H1 (cell line): ENCODE measurements at regions not wholly inside any gene's neighbourhood (a gene's known extent, or its start where the extent isn't known, plus 50 kb on each side); places are given as distances from the start of the nearest gene placed in this dataset.

Source experiments
- CTCF ChIA-PET: fragments of 300-600 bp; sonication (Branson Sonifier 250); formaldehyde crosslinking; loops from one replicate; lab custom pipeline; 2021; ENCODE audit not compliant: partially characterized antibody; lab: Charles Lee
- POLR2A ChIA-PET: fragments of 300-600 bp; sonication (Branson Sonifier 250); formaldehyde crosslinking; loops from one replicate; lab custom pipeline; 2021; ENCODE audit warnings: inconsistent platforms; ENCODE audit not compliant: partially characterized antibody; lab: Charles Lee
- DNase-seq, 2 experiments: peaks; one replicate each; pipeline versions ENCODE4 v3.0.0 to v3.0.0-alpha.2; 2010 to 2022; ENCODE audit warnings: low spot score in 2 of 2, low read depth in 1 of 2, mixed read lengths in 1 of 2
- FAIRE-seq: peaks from 2 replicates; lab custom pipeline; 2011; peaks lifted over from hg19 to GRCh38; lab: Jason Lieb, UNC
- H2AFZ ChIP-seq: 2 replicates; pipeline ENCODE4 v1.8.1; 2012; ENCODE audit warnings: low read length, inconsistent platforms
- H2AK5ac ChIP-seq: 2 replicates; pipeline ENCODE4 v1.6.1; 2013; ENCODE audit warnings: low read depth, low read length
- H2BK120ac ChIP-seq: replicated peaks from 2 replicates; pipeline ENCODE3; 2013; ENCODE audit warnings: low read depth, low read length, inconsistent platforms
- H2BK12ac ChIP-seq: 2 replicates; pipeline ENCODE4 v1.6.1; 2013; ENCODE audit warnings: low read depth, low read length
- H2BK15ac ChIP-seq: 2 replicates; pipeline ENCODE4 v1.6.1; 2013; ENCODE audit warnings: low read length
- H2BK20ac ChIP-seq: 2 replicates; pipeline ENCODE4 v1.6.1; 2013; ENCODE audit warnings: low read length
- H2BK5ac ChIP-seq: 2 replicates; pipeline ENCODE4 v1.6.1; 2013; ENCODE audit warnings: low read depth, low read length
- H3K14ac ChIP-seq: 2 replicates; pipeline ENCODE4 v1.6.1; 2013; ENCODE audit warnings: inconsistent platforms; ENCODE audit not compliant: insufficient read length
- H3K18ac ChIP-seq: 2 replicates; pipeline ENCODE4 v1.6.1; 2013; ENCODE audit warnings: low read length; ENCODE audit errors: extremely low read depth
- H3K23ac ChIP-seq: 2 replicates; pipeline ENCODE4 v1.6.1; 2013; ENCODE audit warnings: inconsistent platforms; ENCODE audit not compliant: insufficient read length
- H3K23me2 ChIP-seq: 2 replicates; pipeline ENCODE4 v1.6.1; 2013; ENCODE audit warnings: low read depth, low read length
- H3K27ac ChIP-seq: 2 replicates; pipeline ENCODE4 v1.6.1; 2011; ENCODE audit warnings: low read depth, low read length, inconsistent platforms
- H3K27me3 ChIP-seq, 4 experiments: replicated peaks in 1 of 4; 1 replicate in 1 of 4; 2 replicates in 3 of 4; pipeline versions ENCODE4 v1.6.1 to v1.8.1; 2011 to 2013; ENCODE audit warnings: low read length in 3 of 4, mild to moderate bottlenecking in 3 of 4, inconsistent platforms in 2 of 4, mixed read lengths in 2 of 4, moderate library complexity in 1 of 4; ENCODE audit not compliant: control insufficient read depth in 3 of 4, insufficient read depth in 3 of 4; ENCODE audit errors: extremely low read depth in 1 of 4
- H3K36me3 ChIP-seq, 4 experiments: 2 replicates each; pipeline versions ENCODE4 v1.6.1 to v1.8.1; 2011 to 2013; ENCODE audit warnings: mild to moderate bottlenecking in 4 of 4, low read length in 3 of 4, moderate library complexity in 2 of 4, control low read depth in 1 of 4, inconsistent platforms in 1 of 4; ENCODE audit not compliant: insufficient read depth in 4 of 4, control insufficient read depth in 2 of 4
- H3K4ac ChIP-seq: replicated peaks from 2 replicates; pipeline ENCODE3; 2013; ENCODE audit warnings: low read length, low read depth, mixed read lengths, inconsistent platforms; ENCODE audit not compliant: insufficient read length
- H3K4me1 ChIP-seq, 4 experiments: replicated peaks in 1 of 4; 1 replicate in 1 of 4; 2 replicates in 3 of 4; pipeline versions ENCODE4 v1.6.1 to v1.8.1; 2011 to 2013; ENCODE audit warnings: low read length in 3 of 4, inconsistent platforms in 2 of 4, mixed read lengths in 1 of 4; ENCODE audit not compliant: insufficient read depth in 4 of 4, control insufficient read depth in 3 of 4
- H3K4me2 ChIP-seq, 2 experiments: 2 replicates each; pipeline versions ENCODE4 v1.6.1 to v1.8.1; 2011 to 2013; ENCODE audit warnings: low read depth in 2 of 2, low read length in 2 of 2, control low read depth in 1 of 2, inconsistent platforms in 1 of 2, mild to moderate bottlenecking in 1 of 2; ENCODE audit not compliant: insufficient read depth in 1 of 2
- H3K4me3 ChIP-seq, 4 experiments: fragments of 200-600, 300-600 bp in 1 of 4; sonication (generic), shearing (Covaris generic), sonication (Bioruptor Twin) in 1 of 4; 2 replicates each; pipeline versions ENCODE4 v1.5.1 to v1.8.1; 2011 to 2016; ENCODE audit warnings: low read length in 4 of 4, low read depth in 3 of 4, control low read depth in 2 of 4, inconsistent platforms in 2 of 4, mild to moderate bottlenecking in 2 of 4, mixed read lengths in 1 of 4, moderate library complexity in 1 of 4; ENCODE audit not compliant: insufficient read depth in 2 of 4; ENCODE audit errors: extremely low read depth in 1 of 4
- H3K56ac ChIP-seq: replicated peaks from 2 replicates; pipeline ENCODE3; 2013; ENCODE audit warnings: low read depth, mild to moderate bottlenecking, mixed read lengths, low read length, inconsistent platforms; ENCODE audit not compliant: insufficient read length
- H3K79me1 ChIP-seq: 2 replicates; pipeline ENCODE4 v1.6.1; 2013; ENCODE audit warnings: low read depth, low read length, control low read depth
- H3K79me2 ChIP-seq, 2 experiments: 2 replicates each; pipeline versions ENCODE4 v1.6.1 to v1.8.1; 2012 to 2013; ENCODE audit warnings: low read length in 2 of 2, mild to moderate bottlenecking in 2 of 2, inconsistent platforms in 1 of 2; ENCODE audit not compliant: insufficient read depth in 2 of 2, control insufficient read depth in 1 of 2
- H3K9ac ChIP-seq, 4 experiments: replicated peaks in 1 of 4; 1 replicate in 1 of 4; 2 replicates in 3 of 4; pipeline versions ENCODE4 v1.6.1 to v1.8.1; 2011 to 2013; ENCODE audit warnings: low read depth in 3 of 4, low read length in 3 of 4, control low read depth in 2 of 4, mild to moderate bottlenecking in 2 of 4, moderate library complexity in 2 of 4, inconsistent platforms in 1 of 4; ENCODE audit errors: extremely low read depth in 1 of 4
- H3K9me3 ChIP-seq, 2 experiments: 2 replicates each; pipeline versions ENCODE4 v1.6.1 to v1.8.1; 2012 to 2013; ENCODE audit warnings: mild to moderate bottlenecking in 2 of 2, moderate library complexity in 2 of 2, control low read depth in 1 of 2, inconsistent platforms in 1 of 2, low read depth in 1 of 2, low read length in 1 of 2, mixed read lengths in 1 of 2; ENCODE audit not compliant: insufficient read depth in 2 of 2
- H4K20me1 ChIP-seq, 2 experiments: replicated peaks in 1 of 2; 2 replicates each; pipeline versions ENCODE3 to v1.8.1; 2011 to 2013; ENCODE audit warnings: inconsistent platforms in 2 of 2, low read length in 2 of 2, mild to moderate bottlenecking in 1 of 2; ENCODE audit not compliant: insufficient read depth in 2 of 2, control insufficient read depth in 1 of 2
- H4K5ac ChIP-seq: 2 replicates; pipeline ENCODE4 v1.6.1; 2013; ENCODE audit warnings: low read length, low read depth, mixed read lengths, inconsistent platforms; ENCODE audit not compliant: insufficient read length
- H4K8ac ChIP-seq: 2 replicates; pipeline ENCODE4 v1.8.0; 2013; ENCODE audit warnings: mild to moderate bottlenecking, moderate library complexity, low read length, inconsistent platforms; ENCODE audit not compliant: insufficient read depth; ENCODE audit errors: extremely low read depth
- H4K91ac ChIP-seq: replicated peaks from 2 replicates; pipeline ENCODE3; 2013; ENCODE audit warnings: low read length, mixed read lengths, inconsistent platforms; ENCODE audit not compliant: insufficient read length
- CEBPB ChIP-seq: IDR thresholded peaks from 2 replicates; pipeline ENCODE4 v1.6.1; 2012; ENCODE audit warnings: low read depth, low read length
- CTCF ChIP-seq, 3 experiments: IDR thresholded peaks; 1 replicate in 2 of 3; 2 replicates in 1 of 3; pipeline versions ENCODE4 v1.5.1 to v1.6.1; 2011; ENCODE audit warnings: low read length in 3 of 3, mild to moderate bottlenecking in 3 of 3, inconsistent platforms in 2 of 3, low read depth in 1 of 3, moderate library complexity in 1 of 3; ENCODE audit not compliant: insufficient read depth in 1 of 3; ENCODE audit errors: control extremely low read depth in 1 of 3
- EGR1 ChIP-seq: IDR thresholded peaks from 2 replicates; pipeline ENCODE4 v1.6.1; 2011; ENCODE audit warnings: low read depth, low read length, borderline replicate concordance
- MAFK ChIP-seq: IDR thresholded peaks from 2 replicates; pipeline ENCODE4 v1.6.1; 2012; ENCODE audit warnings: low read depth, mild to moderate bottlenecking, improper control_type of control experiment, low read length
- MAX ChIP-seq: IDR thresholded peaks from 2 replicates; pipeline ENCODE4 v1.6.1; 2012; ENCODE audit warnings: inconsistent platforms
- SIRT6 ChIP-seq: IDR thresholded peaks from one replicate; pipeline ENCODE4 v1.7.1; 2012; ENCODE audit warnings: low read length, inconsistent platforms
- TBP ChIP-seq: IDR thresholded peaks from 2 replicates; pipeline ENCODE4 v1.6.1; 2011; ENCODE audit warnings: low read depth, low read length, improper control_type of control experiment
- WGBS, 2 experiments: shearing (Covaris generic) in 1 of 2; methylation state at CpG; one replicate each; pipeline versions ENCODE4 v1.1.6 to v1.1.7; 2013 to 2015; ENCODE audit warnings: low lambda C conversion rate in 2 of 2, mixed read lengths in 2 of 2, inconsistent platforms in 1 of 2, low coverage in 1 of 2, missing lambda C conversion rate in 1 of 2; ENCODE audit not compliant: insufficient replicate concordance in 2 of 2, insufficient coverage in 1 of 2, insufficient read length in 1 of 2; ENCODE audit errors: extremely low coverage in 1 of 2, missing lambda C conversion rate in 1 of 2; 5-methylcytosine and 5-hydroxymethylcytosine counted together

- POLR2A ChIA-PET = no interaction called here
- FAIRE-seq = no peak
- H2BK12ac ChIP-seq = no peak overlapping the region
- CTCF ChIA-PET = interaction anchor here (0.6 to 2.3 kb wide), 3 partner anchors 28 to 224 kb away, joined by 3 to 7 read pairs (median 3); no protein-coding TSS in a partner anchor
- H3K23ac ChIP-seq = no peak overlapping the region
- H3K18ac ChIP-seq = no peak overlapping the region
- H2BK120ac ChIP-seq = no peak overlapping the region
- H2AFZ ChIP-seq = no peak overlapping the region
- peaks cover 15 to 31% of the 10 kb centered on the region in 2 experiments for H4K20me1 ChIP-seq
- H3K36me3 ChIP-seq = peaks cover 0 to 9% (median 4%) of the 10 kb centered on the region in 4 experiments; a peak in 3 of 8 replicates
- peaks cover 6 to 9% of the 10 kb centered on the region in 2 experiments; a peak in 3 of 4 replicates for H3K79me2 ChIP-seq
- H3K4me3 ChIP-seq = no peak overlapping the region
- H4K5ac ChIP-seq = no peak overlapping the region
- H3K9me3 ChIP-seq = no peaks in the 10 kb centered on the region
- H2BK20ac ChIP-seq = no peak overlapping the region
- no peak overlapping the region for H2BK5ac ChIP-seq
- 89% methylated on average over 19 of the region's 19 CpGs; no CpG with 5 or more reads in 1 of the 2 experiments for WGBS, 2 experiments
- no peak overlapping the region for H3K4ac ChIP-seq
- no peak overlapping the region for H3K9ac ChIP-seq
- no peak for DNase-seq
- no peak overlapping the region for H3K56ac ChIP-seq
- no peak overlapping the region for H4K91ac ChIP-seq
- no peak overlapping the region for H2BK15ac ChIP-seq
- no peak overlapping the region for H3K4me2 ChIP-seq
- peaks cover 0 to 4% (median 1%) of the 10 kb centered on the region in 4 experiments; a peak in 3 of 7 replicates for H3K4me1 ChIP-seq
- H3K27ac ChIP-seq = no peak overlapping the region
- peaks cover 23% of the 10 kb centered on the region for H3K79me1 ChIP-seq
- H3K23me2 ChIP-seq = peaks cover 9% of the 10 kb centered on the region
- H3K14ac ChIP-seq = no peak overlapping the region
- no peak overlapping the region for H2AK5ac ChIP-seq
- H4K8ac ChIP-seq = 0 out of 2 replicates have a peak overlapping the region, but pooled peaks have one; percentile 74
- no peaks in the 10 kb centered on the region for H3K27me3 ChIP-seq
- no peak for TF ChIP-seq CEBPB
- TF ChIP-seq SIRT6 = no peak
- no peak for TF ChIP-seq EGR1
- no peak for TF ChIP-seq CTCF (IDR thresholded peaks at IDR 0.05; ENCODE audit: control extremely low read depth in 1 of 3, insufficient read depth in 1 of 3, low read depth in 1 of 3, low read length in 3 of 3)
- TF ChIP-seq TBP = no peak
- TF ChIP-seq MAX = no peak
- no peak for TF ChIP-seq MAFK
These were observed 184.2 kb downstream of the GLI2 start for GRCh38 chr2:120919771-120920453.
